SK-N-SH (cell line): ENCODE measurements at regions not wholly inside any gene's neighbourhood (a gene's known extent, or its start where the extent isn't known, plus 50 kb on each side); places are given as distances from the start of the nearest gene placed in this dataset.
A peak's percentile ranks its signal among the peaks of the same experiment; 100 is the strongest.

Experiments
- CTCF ChIA-PET: fragments of 300-600, 350-600 bp; formaldehyde crosslinking; extraction: SDS; loops from one replicate; lab custom pipeline; 2021; lab: Yijun Ruan, JAX
- POLR2A ChIA-PET: fragments of 350-600 bp; sonication (Branson Sonifier 250); formaldehyde crosslinking; extraction: SDS; loops from one replicate; lab custom pipeline; 2020; ENCODE audit warnings: antibody characterized with exemption, inconsistent platforms; lab: Yijun Ruan, JAX
- DNase-seq: peaks from one replicate; pipeline ENCODE4 v3.0.0; 2012
- H2AFZ ChIP-seq: fragments of 200-600 bp; sonication (generic); 2 replicates; pipeline ENCODE4 v1.8.1; 2016; ENCODE audit warnings: antibody characterized with exemption, mild to moderate bottlenecking, low read depth
- H3F3A ChIP-seq: fragments of 200-600 bp; sonication (generic); replicated peaks from 2 replicates; pipeline ENCODE3; 2016; ENCODE audit warnings: antibody characterized with exemption, mild to moderate bottlenecking; ENCODE audit not compliant: insufficient read depth
- H3K27ac ChIP-seq, 2 experiments: fragments of 200-500 bp in 1 of 2; fragments of 200-600 bp in 1 of 2; sonication (Bioruptor generic) in 1 of 2; sonication (generic), shearing (Covaris generic) in 1 of 2; 2 replicates each; pipeline versions ENCODE4 v1.5.1 to v1.6.1; 2014 to 2016; ENCODE audit warnings: low read depth in 2 of 2, inconsistent platforms in 1 of 2, low read length in 1 of 2, mild to moderate bottlenecking in 1 of 2, mixed read lengths in 1 of 2
- H3K27me3 ChIP-seq: fragments of 200-600 bp; sonication (generic), shearing (Covaris generic); 2 replicates; pipeline ENCODE4 v1.6.1; 2016; ENCODE audit warnings: mixed run types; ENCODE audit not compliant: insufficient read depth
- H3K36me3 ChIP-seq, 2 experiments: fragments of 200-500 bp in 1 of 2; fragments of 200-600 bp in 1 of 2; sonication (Bioruptor generic) in 1 of 2; sonication (generic) in 1 of 2; replicated peaks in 1 of 2; 2 replicates each; pipeline versions ENCODE3 to v1.5.1; 2014 to 2016; ENCODE audit warnings: low read length in 1 of 2, mild to moderate bottlenecking in 1 of 2; ENCODE audit not compliant: insufficient read depth in 2 of 2, control insufficient read depth in 1 of 2
- H3K4me1 ChIP-seq, 2 experiments: fragments of 200-500 bp in 1 of 2; fragments of 200-600 bp in 1 of 2; sonication (Bioruptor generic) in 1 of 2; sonication (generic), shearing (Covaris generic) in 1 of 2; 2 replicates each; pipeline versions ENCODE4 v1.5.1 to v1.6.1; 2014 to 2016; ENCODE audit warnings: low read depth in 1 of 2, low read length in 1 of 2, mixed run types in 1 of 2; ENCODE audit not compliant: insufficient read depth in 2 of 2, control insufficient read depth in 1 of 2
- H3K4me2 ChIP-seq: fragments of 200-600 bp; sonication (generic), shearing (Covaris generic); 2 replicates; pipeline ENCODE4 v1.6.1; 2017; ENCODE audit warnings: mixed run types
- H3K4me3 ChIP-seq, 2 experiments: fragments of 200-500 bp in 1 of 2; fragments of 200-600 bp in 1 of 2; sonication (Bioruptor generic) in 1 of 2; sonication (generic), shearing (Covaris generic) in 1 of 2; 2 replicates each; pipeline versions ENCODE4 v1.5.1 to v1.8.1; 2014 to 2016; ENCODE audit warnings: low read depth in 2 of 2, inconsistent platforms in 1 of 2, low read length in 1 of 2, mild to moderate bottlenecking in 1 of 2, mixed read lengths in 1 of 2, moderate library complexity in 1 of 2
- H3K79me2 ChIP-seq: fragments of 200-600 bp; sonication (generic); 2 replicates; pipeline ENCODE4 v1.8.1; 2017; ENCODE audit warnings: mild to moderate bottlenecking; ENCODE audit not compliant: insufficient read depth
- H3K9ac ChIP-seq: fragments of 200-600 bp; sonication (generic); 2 replicates; pipeline ENCODE4 v1.6.1; 2017; ENCODE audit warnings: mixed run types
- H3K9me2 ChIP-seq: fragments of 200-600 bp; sonication (generic); 2 replicates; pipeline ENCODE4 v1.6.1; 2017; ENCODE audit warnings: mixed run types
- H3K9me3 ChIP-seq: fragments of 200-600 bp; sonication (generic); 2 replicates; pipeline ENCODE4 v1.6.1; 2017; ENCODE audit warnings: mixed run types, mild to moderate bottlenecking, moderate library complexity
- H4K20me1 ChIP-seq: fragments of 200-600 bp; sonication (generic); 2 replicates; pipeline ENCODE4 v1.6.1; 2017; ENCODE audit warnings: mild to moderate bottlenecking, mixed run types; ENCODE audit not compliant: insufficient read depth
- CHD2 ChIP-seq: fragments of 150-350 bp; IDR thresholded peaks from 2 replicates; pipeline ENCODE4 v1.6.1; 2018; ENCODE audit warnings: low read length; ENCODE audit not compliant: partially characterized antibody
- EP300 ChIP-seq, 2 experiments: IDR thresholded peaks; 2 replicates each; pipeline versions ENCODE4 v1.4.0 to v1.6.1; 2012; ENCODE audit warnings: borderline replicate concordance in 1 of 2, low read depth in 1 of 2, low read length in 1 of 2
- FOSL2 ChIP-seq: IDR thresholded peaks from 2 replicates; pipeline ENCODE4 v1.4.0; 2012; ENCODE audit warnings: low read depth, mild to moderate bottlenecking, moderate library complexity, borderline replicate concordance
- FOXJ3 ChIP-seq: sonication (generic); formaldehyde crosslinking; IDR thresholded peaks from 2 replicates; pipeline ENCODE4 v1.5.1; 2020; ENCODE audit warnings: mild to moderate bottlenecking, missing genetic modification reagents
- GATA2 ChIP-seq: sonication (generic); formaldehyde crosslinking; IDR thresholded peaks from 2 replicates; pipeline ENCODE4 v1.5.0; 2020; ENCODE audit warnings: mild to moderate bottlenecking, missing genetic modification reagents
- MXI1 ChIP-seq: IDR thresholded peaks from 2 replicates; pipeline ENCODE4 v1.6.1; 2012; ENCODE audit warnings: mild to moderate bottlenecking, low read depth, low read length, improper control_type of control experiment
- NFIC ChIP-seq: IDR thresholded peaks from 2 replicates; pipeline ENCODE4 v1.4.0; 2012; ENCODE audit warnings: borderline replicate concordance
- NRF1 ChIP-seq: IDR thresholded peaks from 2 replicates; pipeline ENCODE4 v1.6.1; 2012; ENCODE audit warnings: low read depth, mild to moderate bottlenecking, low read length
- RCOR1 ChIP-seq: fragments of 150-350 bp; IDR thresholded peaks from 2 replicates; pipeline ENCODE4 v1.6.1; 2017; ENCODE audit warnings: antibody characterized with exemption, low read length
- WGBS: methylation state at CpG from one replicate; pipeline ENCODE4 v1.1.6; 2017; ENCODE audit warnings: low lambda C conversion rate; 5-methylcytosine and 5-hydroxymethylcytosine counted together
- TF ChIP-seq, protein P1 (sequence below): IDR thresholded peaks from 2 replicates; pipeline ENCODE4 v1.6.1; 2012; ENCODE audit warnings: mild to moderate bottlenecking, low read depth, low read length, moderate library complexity

DNA sequence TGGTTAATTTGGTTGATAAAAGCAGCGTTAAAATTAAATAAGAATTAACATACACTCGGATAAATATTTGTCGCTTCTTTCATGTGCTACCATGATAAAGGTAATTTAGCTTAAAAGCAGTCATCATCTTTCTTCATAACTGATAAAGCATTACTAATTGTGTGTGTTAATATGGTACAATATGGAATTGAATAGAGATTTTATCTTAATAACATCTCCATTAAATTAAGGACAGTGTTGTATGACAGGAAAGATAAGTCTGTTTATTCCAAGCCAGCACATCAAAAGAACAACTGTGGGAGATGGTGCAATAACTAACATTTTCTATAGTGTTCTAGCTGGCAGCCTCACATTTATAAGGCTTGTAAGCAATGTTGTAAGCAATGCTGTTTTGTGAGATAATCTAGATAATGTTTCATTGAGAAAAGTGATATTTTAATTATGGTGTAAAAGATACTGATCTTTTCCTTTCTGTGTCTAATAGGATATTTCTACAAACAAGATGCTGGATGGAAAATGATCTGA is 64.4 kb upstream of the AFF3 start:
- POLR2A ChIA-PET = no interaction called here
- no peaks in the 10 kb centered on the region for H3K36me3 ChIP-seq
- H3K27me3 ChIP-seq = no peaks in the 10 kb centered on the region
- H3K4me3 ChIP-seq = no peak overlapping the region
- H2AFZ ChIP-seq = no peak overlapping the region
- peaks cover 0 to 47% of the 10 kb centered on the region in 2 experiments; a peak in 2 of 4 replicates for H3K4me1 ChIP-seq
- peak overlapping the region in 1 of 2 experiments; percentile 78; a peak in 2 of 4 replicates for H3K27ac ChIP-seq
- peak; percentile 33 for DNase-seq
- H3K79me2 ChIP-seq = no peaks in the 10 kb centered on the region
- H3F3A ChIP-seq = no peaks in the 10 kb centered on the region
- no peaks in the 10 kb centered on the region for H4K20me1 ChIP-seq
- H3K9me3 ChIP-seq = no peaks in the 10 kb centered on the region
- WGBS = 58% methylated on average over 3 of the region's 3 CpGs
- CTCF ChIA-PET = interaction anchor here (0.8 to 3.0 kb wide), 13 partner anchors 21 to 647 kb away, joined by 3 to 12 read pairs (median 3); no protein-coding TSS in a partner anchor
- no peak overlapping the region for H3K9ac ChIP-seq
- no peak overlapping the region for H3K4me2 ChIP-seq
- peak in 1 of 2 experiments; percentile 86; a peak in 1 of 4 replicates for TF ChIP-seq EP300 (IDR thresholded peaks at IDR 0.05; ENCODE audit: borderline replicate concordance in 1 of 2, low read depth in 1 of 2, low read length in 1 of 2)
- peak; percentile 83 for TF ChIP-seq FOXJ3 (CRISPR knock-in tag)
- peak; percentile 70; the same call in 1 of the 2 replicates for TF ChIP-seq RCOR1
- no peak for TF ChIP-seq MXI1
- peak; percentile 92 for TF ChIP-seq GATA2 (CRISPR knock-in tag)
- no peak for TF ChIP-seq CHD2
- TF ChIP-seq, all 33 proteins: peak for 4
- no peaks in the 10 kb centered on the region for H3K9me2 ChIP-seq

DNA sequence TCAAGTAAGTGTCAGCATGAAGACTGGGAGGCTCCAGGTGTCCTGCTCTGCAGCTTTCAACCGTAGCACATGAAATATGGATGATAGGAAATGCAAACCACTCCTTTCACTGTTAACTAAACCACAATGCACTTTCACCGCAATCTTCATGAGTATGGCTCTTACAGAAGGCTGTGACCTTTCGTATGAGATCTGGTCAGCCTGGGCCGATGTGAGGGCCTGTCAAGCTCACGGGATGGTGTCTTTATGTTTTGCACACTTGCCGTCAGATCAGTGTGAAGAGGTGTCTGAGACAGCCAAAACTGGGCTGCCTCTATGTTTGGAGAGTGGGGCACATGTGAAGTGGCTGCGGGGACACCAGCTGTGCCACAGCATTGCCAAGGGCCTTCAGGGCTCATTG is 62.8 kb upstream of the AFF3 start:
- H3K9ac ChIP-seq = no peak overlapping the region
- H3K4me3 ChIP-seq = no peak overlapping the region
- ChIA-PET CTCF (interaction anchor here (0.9 to 1.2 kb wide), 3 partner anchors 24 to 57 kb away, joined by 3 to 7 read pairs (median 3); no protein-coding TSS in a partner anchor), POLR2A (no interaction called here)
- H3F3A ChIP-seq = no peaks in the 10 kb centered on the region
- H3K27me3 ChIP-seq = no peaks in the 10 kb centered on the region
- peaks cover 0 to 47% of the 10 kb centered on the region in 2 experiments; a peak in 2 of 4 replicates for H3K4me1 ChIP-seq
- no peaks in the 10 kb centered on the region for H3K9me3 ChIP-seq
- no peak for DNase-seq
- no peaks in the 10 kb centered on the region for H3K36me3 ChIP-seq
- no peaks in the 10 kb centered on the region for H4K20me1 ChIP-seq
- WGBS = 78% methylated on average over 2 of the region's 7 CpGs
- H2AFZ ChIP-seq = no peak overlapping the region
- TF ChIP-seq NRF1 (no peak), FOSL2 (no peak)
- TF ChIP-seq, all 33 proteins: peak for 0
- Histone ChIP-seq H3K79me2 (no peaks in the 10 kb centered on the region), H3K4me2 (no peak overlapping the region), H3K27ac (no peak overlapping the region), H3K9me2 (no peaks in the 10 kb centered on the region)

DNA sequence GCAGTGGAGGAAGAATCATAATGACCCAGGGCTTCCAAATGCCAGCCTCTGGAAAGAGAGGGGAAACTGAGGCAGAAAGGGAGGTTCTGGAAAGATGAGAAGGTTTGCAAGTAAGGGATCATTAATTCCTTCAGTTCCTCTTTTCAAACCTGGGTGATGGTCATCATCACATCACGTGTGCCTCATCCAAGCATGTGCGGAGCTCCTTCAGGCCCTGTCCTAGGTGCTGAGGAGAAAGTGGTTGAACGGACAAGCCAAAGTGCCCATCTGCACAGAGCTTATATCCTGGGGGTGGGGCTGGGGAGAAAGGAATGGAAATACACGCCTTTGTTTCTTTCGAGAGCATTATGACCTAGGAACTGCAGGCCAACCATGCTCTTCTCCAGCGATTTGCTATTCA is 60.2 kb upstream of the AFF3 start:
- CTCF ChIA-PET = interaction anchor here (0.6 kb wide), 1 partner anchor 12 kb away, joined by 3 read pairs; no protein-coding TSS in a partner anchor
- no peak for TF ChIP-seq NFIC
- TF ChIP-seq, protein P1, sequence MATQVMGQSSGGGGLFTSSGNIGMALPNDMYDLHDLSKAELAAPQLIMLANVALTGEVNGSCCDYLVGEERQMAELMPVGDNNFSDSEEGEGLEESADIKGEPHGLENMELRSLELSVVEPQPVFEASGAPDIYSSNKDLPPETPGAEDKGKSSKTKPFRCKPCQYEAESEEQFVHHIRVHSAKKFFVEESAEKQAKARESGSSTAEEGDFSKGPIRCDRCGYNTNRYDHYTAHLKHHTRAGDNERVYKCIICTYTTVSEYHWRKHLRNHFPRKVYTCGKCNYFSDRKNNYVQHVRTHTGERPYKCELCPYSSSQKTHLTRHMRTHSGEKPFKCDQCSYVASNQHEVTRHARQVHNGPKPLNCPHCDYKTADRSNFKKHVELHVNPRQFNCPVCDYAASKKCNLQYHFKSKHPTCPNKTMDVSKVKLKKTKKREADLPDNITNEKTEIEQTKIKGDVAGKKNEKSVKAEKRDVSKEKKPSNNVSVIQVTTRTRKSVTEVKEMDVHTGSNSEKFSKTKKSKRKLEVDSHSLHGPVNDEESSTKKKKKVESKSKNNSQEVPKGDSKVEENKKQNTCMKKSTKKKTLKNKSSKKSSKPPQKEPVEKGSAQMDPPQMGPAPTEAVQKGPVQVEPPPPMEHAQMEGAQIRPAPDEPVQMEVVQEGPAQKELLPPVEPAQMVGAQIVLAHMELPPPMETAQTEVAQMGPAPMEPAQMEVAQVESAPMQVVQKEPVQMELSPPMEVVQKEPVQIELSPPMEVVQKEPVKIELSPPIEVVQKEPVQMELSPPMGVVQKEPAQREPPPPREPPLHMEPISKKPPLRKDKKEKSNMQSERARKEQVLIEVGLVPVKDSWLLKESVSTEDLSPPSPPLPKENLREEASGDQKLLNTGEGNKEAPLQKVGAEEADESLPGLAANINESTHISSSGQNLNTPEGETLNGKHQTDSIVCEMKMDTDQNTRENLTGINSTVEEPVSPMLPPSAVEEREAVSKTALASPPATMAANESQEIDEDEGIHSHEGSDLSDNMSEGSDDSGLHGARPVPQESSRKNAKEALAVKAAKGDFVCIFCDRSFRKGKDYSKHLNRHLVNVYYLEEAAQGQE = peak; percentile 85
- no peaks in the 10 kb centered on the region for H3K36me3 ChIP-seq
- DNase-seq = no peak
- H4K20me1 ChIP-seq = no peaks in the 10 kb centered on the region
- H3K4me2 ChIP-seq = no peak overlapping the region
- POLR2A ChIA-PET = no interaction called here
- WGBS = 75% methylated on average over 6 of the region's 6 CpGs
- no peaks in the 10 kb centered on the region for H3F3A ChIP-seq
- peaks cover 7 to 50% of the 10 kb centered on the region in 2 experiments; a peak in 3 of 4 replicates for H3K4me1 ChIP-seq
- H2AFZ ChIP-seq = no peak overlapping the region
- H3K27ac ChIP-seq = no peak overlapping the region
- H3K27me3 ChIP-seq = no peaks in the 10 kb centered on the region
- H3K9ac ChIP-seq = no peak overlapping the region
- H3K79me2 ChIP-seq = no peaks in the 10 kb centered on the region
- H3K9me2 ChIP-seq = no peaks in the 10 kb centered on the region
- H3K4me3 ChIP-seq = no peak overlapping the region
- no peaks in the 10 kb centered on the region for H3K9me3 ChIP-seq
